Hypothalamus (tissue), 51 donors: ENCODE measurements at regions not wholly inside any gene's neighbourhood (a gene's known extent, or its start where the extent isn't known, plus 50 kb on each side); places are given as distances from the start of the nearest gene placed in this dataset.

Source experiments
- DNase-seq, 51 donors: peaks; one replicate each; lab custom pipeline; 2025; lab: John Stamatoyannopoulos, UW

DNA sequence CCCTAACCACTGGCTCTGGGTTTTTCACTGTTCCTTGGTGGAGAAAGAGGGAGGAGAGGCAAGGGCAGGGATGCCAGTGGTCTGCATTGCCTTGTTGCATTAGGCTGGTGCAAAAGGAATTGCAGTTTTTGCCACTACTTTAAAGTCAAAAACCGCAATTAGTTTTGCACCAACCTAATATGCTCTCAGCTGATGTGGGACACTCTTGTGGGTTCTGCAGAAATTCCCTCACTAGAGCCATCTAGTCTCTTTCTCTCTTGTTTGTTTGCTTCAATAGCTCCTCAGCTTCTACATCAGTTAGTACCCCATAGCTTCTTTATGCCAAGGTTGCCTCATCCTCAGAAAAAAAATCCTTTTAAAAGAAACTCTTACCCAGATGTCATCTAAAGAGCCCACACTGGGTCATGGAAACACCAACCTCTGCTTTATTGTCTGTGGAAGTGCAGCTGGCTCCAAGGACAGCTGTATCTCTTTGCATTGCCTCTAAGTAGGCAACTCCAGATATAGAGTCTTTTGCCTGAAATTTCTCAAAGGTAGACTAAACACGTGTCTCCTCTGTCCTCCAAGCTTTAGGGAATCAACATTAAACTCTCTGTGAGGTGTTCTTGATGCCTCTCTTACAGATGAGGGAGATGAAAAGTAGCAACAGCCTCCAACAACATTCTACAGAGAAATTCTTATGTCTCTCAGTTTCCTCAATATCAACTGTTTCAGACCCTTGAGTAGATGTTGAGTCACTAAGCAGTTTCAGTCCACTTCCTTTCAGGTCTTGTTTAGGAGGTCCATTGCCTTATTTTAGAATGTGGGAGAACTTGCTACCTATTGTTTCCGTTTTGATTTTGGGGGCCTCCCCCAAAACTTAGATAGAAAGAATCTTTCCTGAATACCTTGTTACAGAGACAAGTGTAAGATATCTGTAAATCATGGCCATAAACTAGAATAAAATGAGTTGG, 84.9 kb upstream of the MEF2C start:
- DNase-seq, result no peak

- no peak for DNase-seq
Observed at GRCh38 chr5:88964831-88965230, 81.8 kb upstream of the MEF2C start.

DNA sequence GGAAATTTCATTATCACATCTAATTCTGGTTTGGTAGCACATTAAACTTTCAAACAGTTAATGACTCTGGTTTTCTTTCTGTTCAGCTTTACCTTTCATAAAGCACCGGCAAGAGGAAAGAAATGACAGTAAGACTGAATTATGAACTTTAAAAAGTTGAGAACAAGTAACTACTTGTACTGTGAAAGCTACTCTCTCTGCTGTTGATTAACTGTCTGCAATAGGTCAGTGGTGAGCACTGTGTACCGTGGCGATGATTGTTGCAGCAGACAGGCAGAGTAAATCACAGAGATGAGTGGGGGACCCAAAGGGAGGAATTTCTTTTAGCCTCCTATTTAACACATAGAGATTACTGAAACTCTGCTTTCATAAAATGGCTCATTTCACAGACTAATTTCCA, 74.0 kb upstream of the MEF2C start:
- DNase-seq, result no peak

- no peak for DNase-seq
Observed at GRCh38 chr5:88956416-88956815, 73.4 kb upstream of the MEF2C start.

DNA sequence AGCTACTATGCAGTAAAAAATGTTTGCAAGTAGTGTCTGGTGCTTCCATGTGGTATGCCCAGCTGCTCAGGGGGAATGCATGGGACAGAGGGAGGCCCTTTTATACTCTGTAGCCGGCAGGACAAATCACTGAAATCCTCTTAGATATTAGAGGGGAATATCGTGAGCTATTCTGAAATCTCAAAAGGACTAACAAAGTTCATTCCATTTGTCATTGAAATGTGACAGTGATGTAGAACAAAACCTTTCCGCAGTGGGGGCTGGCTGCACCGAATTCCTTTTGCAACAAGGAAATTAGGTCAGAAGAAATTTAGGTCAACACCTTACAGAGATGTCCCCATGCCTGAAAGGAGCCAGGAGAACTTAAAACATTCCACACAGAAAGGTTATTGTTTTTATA, 72.4 kb upstream of the MEF2C start:
- DNase-seq, result no peak

DNA sequence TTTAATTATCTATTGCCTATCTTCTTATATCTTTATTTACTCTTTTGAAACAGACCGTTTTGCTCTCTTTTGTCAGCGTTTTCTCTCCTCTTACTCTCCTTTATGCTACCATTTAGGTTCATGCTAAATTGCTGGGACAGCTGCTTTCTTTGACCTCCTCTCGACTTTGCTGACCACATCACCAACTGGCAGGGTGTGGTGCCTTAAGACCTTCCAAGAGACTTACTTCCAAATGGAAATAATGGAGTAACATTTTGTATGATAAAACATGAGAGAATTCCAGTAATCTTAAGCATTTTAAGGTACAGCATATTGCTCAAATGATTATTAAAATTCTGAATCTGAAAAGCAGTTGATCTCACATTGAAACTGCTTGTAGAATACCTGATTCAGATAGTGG, 71.5 kb upstream of the MEF2C start:
- DNase-seq, result no peak

DNA sequence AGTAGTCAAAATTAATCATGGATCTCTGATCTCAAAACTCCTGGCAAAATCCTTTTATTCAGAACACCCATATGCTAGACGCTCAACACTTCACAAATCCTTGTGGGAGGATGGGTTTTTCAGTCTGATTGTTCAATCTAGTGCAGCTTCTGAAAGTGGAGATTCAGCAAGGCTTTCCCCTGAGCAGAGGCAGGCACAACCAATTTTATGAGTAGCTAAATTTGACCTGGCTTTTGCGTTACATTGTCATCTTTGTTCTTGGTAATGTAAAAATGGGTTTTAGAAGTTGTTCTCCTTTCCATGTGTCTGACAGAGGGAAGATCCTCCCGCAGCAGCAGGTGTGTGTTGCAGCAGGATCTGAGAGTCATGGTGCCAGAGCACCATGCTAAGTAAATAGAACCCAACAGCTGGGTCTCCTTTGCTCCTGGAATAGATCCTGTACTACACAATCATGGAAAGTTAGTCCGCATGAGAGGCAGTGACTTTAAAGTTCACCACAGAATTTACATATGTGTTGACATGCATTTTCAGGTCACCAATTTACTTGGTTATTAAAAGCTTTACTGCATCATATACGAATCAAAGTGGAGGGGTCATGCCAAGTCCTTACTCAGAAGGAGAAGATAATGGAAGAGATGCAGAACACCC, 70.1 kb upstream of the MEF2C start:
- no peak for DNase-seq

GRCh38 chr5:88952344-88952743, 69.4 kb upstream of the MEF2C start:
- DNase-seq, result no peak

GRCh38 chr5:88951457-88951856, 68.5 kb upstream of the MEF2C start:
- no peak for DNase-seq

DNA sequence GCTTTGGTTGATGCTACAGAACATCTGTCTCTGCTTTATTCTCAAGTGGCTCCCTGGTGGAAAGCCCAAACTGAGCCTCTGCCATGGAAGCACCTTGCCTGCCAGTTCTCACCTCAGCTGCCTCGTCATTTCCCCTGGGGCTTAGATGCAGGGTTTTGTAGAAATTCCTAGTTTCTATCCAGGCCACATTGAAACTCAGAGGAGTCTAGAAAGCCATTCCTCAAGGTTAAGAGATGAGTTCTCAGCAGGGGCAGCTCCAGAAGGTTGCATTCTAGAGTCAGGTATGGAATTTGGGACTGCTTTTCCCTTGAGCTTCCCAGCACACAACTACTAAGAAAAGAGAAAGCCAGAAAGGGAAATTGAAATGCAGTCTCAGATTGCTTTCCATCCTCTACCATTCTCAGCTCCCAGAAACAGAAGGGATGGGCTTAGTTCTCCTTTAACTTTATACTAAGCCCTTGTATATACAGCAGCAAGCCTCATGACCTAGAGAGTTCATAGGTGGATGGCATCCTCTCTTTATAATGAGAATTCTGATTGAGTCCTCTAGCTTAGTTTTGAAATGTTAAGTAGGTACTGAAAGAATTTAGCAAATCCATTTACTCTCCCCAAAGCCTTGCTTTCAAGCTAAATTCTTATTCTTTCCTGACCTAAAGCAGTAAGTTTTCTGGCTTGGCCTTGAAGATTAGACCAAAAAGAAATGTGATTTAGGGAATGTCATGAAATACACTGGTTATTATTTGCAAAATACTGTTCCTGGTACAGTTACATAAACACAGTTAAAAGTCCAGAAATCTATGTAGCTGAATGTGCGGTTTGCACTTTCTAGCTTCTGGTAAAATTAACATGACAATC, 66.0 kb upstream of the MEF2C start:
- DNase-seq, result no peak

GRCh38 chr5:88944751-88945531, 62.0 kb upstream of the MEF2C start:
- DNase-seq, result peak in 1 of 51 donors; percentile 4

GRCh38 chr5:88941581-88941980, 58.6 kb upstream of the MEF2C start:
- DNase-seq, result peak in 7 of 51 donors; percentile 3 to 18 (median 13)

DNA sequence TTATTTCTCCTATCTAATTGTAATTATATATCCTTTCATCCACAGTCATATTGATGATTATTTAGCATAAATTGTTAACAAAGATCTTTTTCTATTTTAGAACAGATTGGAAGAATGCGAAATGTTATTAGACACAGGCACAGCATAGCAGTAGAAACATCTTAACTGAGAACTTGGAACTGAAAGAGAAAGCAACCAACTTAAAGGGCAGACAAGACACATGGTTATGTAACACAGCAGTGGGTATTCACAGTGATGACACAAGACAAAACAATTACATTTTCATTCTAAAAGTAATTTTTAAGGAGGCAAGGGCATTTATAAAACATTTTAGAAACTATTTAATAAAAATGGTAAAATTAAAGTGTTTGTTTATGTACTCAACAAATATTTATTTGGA, 57.7 kb upstream of the MEF2C start:
- DNase-seq, result no peak

DNA sequence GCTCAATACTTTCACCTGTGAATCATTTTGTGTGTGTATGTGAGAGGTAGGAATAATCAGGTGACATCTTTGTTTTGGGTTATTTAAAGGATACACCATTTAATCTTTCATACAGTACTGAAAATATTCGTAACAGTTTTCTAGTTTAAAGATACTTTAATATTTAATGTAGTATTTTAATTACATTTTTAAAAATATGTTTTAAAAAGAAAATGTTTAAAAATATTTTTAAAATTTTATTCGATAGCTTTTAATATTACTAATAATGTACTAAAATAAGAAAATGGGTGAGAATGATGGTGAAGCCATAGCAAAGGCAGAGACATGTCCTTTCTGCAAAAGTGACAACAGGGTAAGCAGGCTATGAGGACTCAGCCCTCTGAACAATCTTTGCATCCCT, 56.3 kb upstream of the MEF2C start:
- no peak for DNase-seq

DNA sequence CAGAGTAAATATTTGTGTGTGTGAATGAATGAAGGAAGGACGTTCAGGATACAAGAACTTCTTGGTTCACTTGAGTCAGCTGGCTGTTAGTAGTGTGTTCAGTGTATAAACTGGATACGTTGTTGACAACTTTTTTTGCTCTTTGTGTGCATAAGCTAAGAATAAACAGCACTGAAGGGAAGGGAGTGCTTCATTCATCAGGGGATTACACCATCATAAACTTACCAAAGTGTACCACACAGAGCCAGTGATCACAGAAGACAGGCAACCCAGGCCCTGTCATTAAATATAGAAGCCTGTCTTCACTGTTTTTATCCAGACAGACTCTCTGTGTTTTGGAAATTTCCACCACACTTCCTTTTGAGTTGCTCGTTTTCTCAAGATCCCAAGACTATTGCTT, 55.5 kb upstream of the MEF2C start:
- DNase-seq, result no peak

- DNase-seq, result no peak
Observed at GRCh38 chr5:88937406-88937805, 54.4 kb upstream of the MEF2C start.

DNA sequence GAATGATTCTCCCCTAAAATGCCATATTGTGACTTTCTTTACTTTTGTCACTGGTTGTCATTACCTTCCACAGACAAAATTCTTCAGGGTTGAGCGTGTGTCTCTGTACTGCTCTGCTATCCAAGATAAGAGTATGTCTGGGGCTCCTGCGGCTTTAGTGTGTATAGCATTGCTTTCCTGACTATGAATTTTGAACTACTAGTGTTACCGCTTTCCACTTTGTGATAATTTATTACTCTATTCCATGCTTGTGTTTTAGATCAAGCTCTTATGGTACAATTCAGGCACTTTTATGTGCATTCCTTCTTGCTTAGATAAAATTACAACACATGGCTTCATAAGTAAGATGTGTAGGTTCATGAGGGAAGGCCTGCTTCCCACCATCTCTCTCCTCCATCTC, 51.5 kb upstream of the MEF2C start:
- no peak for DNase-seq
